NCI-H2196 (cell line): ENCODE measurements at regions not wholly inside any gene's neighbourhood (a gene's known extent, or its start where the extent isn't known, plus 50 kb on each side); places are given as distances from the start of the nearest gene placed in this dataset.

Experiments used
- DNase-seq: peaks from one replicate; lab custom pipeline; 2025; ENCODE audit not compliant: unreplicated experiment; lab: John Stamatoyannopoulos, UW

DNA sequence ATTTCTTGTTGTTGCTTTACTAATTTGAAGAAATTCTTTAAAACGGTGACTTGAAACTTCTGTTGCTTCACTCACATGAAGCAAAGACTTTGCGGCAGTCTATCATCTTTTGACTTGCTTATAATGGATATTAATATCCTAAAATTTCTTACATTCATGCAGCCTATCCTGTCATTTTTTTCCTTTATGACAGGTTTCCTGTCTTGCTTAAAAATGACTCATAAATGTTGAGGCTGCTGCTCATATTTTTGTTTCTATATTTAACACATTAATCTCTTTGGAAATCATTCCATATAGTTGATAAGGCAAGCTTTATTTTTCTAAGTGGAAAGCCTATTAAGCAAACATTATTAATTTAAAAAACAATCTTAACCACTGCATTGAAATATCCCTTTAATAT lies 176.6 kb upstream of the GALNTL6 start:
- DNase-seq: no peak

- DNase-seq: no peak
Observed at GRCh38 chr4:171629737-171630136, 183.5 kb upstream of the GALNTL6 start.

GRCh38 chr4:171629182-171629581 lies 184.0 kb upstream of the GALNTL6 start:
- DNase-seq: no peak

GRCh38 chr4:171626554-171626953 lies 186.7 kb upstream of the GALNTL6 start:
- no peak for DNase-seq

GRCh38 chr4:171622729-171623128 lies 190.5 kb upstream of the GALNTL6 start:
- no peak for DNase-seq

DNA sequence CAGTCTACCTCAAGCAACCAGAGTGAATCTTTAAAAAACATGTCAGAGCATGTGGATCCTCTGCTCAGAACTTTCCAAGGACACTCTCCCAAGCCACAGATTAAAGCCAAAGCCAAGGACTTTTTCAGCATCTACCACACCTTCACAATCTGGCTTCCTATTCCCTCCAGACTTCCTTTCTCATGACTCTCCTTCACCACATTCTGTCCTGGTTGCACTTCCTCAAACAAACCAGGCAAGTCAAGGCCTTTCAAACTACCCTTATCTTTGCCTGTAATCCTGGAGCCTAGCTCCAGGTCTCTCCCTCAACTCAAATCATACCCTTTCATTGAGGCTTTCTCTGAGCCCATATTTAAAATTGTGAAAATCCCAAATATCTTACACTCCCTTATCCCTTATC lies 191.6 kb upstream of the GALNTL6 start:
- no peak for DNase-seq

DNA sequence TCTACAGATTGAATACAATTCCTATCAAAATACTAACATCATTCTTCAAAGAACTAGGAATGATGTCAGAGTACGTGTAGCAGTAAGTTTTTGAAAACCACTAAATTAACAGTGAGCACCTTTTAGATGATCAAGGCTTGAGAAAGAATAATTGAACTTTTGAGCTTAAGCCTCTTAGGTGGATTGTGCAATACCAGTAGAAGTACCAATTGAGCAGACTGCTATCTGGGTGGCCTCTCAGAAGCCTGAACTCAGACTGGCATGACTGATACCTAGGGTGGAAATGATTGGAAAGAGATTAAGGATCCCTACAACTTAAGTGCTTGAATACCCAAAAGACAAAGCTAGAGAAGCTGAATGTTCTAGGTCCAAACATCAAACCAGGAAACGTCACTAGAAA lies 200.3 kb upstream of the GALNTL6 start:
- DNase-seq: no peak

- no peak for DNase-seq
Observed at GRCh38 chr4:171602638-171603355, 210.4 kb upstream of the GALNTL6 start.

GRCh38 chr4:171601091-171601490 lies 212.1 kb upstream of the GALNTL6 start:
- DNase-seq: no peak

DNA sequence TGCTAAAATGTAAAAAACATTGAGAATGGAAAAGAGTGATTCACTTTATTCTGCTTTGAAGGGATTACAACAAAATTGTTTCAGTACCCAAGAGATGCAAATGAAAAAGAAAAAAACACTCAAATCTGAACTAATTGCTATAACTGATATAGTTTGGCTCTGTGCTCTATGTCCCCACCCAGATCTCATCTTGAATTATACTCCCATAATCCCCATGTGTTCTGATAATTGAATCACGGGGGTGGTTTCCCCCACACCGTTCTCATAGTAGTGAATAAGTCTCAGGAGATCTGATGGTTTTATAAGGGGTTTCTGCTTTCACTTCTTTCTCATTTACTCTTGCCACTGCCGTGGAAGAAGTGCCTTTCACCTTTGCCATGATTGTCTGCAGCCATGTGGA lies 213.6 kb upstream of the GALNTL6 start:
- DNase-seq: no peak

- no peak for DNase-seq
Observed at GRCh38 chr4:171594293-171594692, 218.9 kb upstream of the GALNTL6 start.

GRCh38 chr4:171590716-171591115 lies 222.5 kb upstream of the GALNTL6 start:
- DNase-seq: no peak

DNA sequence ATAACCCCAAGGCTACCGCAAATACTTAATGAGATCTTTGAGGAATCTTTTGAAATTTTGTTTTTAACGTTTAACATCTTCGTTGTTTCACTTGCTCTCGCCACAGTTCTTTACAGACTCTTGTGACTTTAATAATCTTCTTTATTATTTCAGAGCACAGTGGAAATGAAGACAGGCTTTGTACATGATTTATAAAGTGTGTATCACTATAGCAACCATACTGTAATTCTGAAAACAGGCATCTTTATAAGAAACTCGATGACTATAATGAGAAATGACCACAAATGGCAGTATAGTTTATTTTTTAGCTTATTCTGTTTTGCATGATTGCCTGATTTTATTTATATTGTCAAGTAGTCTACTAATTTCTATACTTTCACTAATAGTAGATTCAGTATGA lies 224.4 kb upstream of the GALNTL6 start:
- no peak for DNase-seq

DNA sequence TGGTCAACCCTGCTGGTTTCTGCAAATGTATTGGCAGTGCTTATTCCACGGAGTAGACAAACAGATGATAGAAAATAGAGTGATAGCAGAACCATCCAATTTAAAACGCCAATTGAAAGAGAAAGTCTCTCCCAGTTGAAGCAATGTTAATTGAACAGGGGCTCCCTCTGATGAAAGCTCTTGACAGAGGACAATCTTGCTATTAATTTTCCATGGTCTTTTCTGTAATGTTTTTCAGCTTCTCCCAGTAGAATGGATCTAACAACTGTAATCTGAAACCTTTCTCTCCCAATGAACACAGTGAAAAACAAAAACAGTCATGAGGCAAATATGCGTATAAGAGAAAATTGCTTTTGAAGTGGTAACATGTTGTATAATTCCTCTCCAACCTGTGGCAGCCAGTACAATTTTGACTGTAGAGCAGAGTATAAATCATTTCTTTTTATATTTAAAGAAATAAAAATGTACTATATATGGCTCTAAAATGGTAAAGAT lies 225.1 kb upstream of the GALNTL6 start:
- DNase-seq: no peak

GRCh38 chr4:171583790-171584189 lies 229.4 kb upstream of the GALNTL6 start:
- no peak for DNase-seq

- no peak for DNase-seq
Observed at GRCh38 chr4:171582961-171583581, 230.1 kb upstream of the GALNTL6 start.

DNA sequence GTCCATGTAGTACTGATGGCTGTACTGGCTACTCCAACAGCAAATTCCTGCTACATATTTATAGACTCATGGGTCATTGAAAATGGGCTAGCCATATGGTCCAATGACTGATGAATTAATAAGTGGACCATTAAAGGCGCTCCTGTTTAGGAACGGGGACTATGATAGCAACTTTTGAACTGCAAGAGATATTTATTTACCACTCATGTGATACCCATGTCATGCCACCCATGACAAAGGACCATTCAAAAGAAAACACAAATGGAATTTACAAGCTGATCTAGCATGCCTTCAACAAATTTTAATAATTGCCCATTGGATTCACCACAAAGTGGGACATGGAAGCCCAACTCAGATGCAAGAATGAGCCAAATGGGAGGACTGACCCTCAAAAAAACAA lies 240.0 kb upstream of the GALNTL6 start:
- DNase-seq: no peak

DNA sequence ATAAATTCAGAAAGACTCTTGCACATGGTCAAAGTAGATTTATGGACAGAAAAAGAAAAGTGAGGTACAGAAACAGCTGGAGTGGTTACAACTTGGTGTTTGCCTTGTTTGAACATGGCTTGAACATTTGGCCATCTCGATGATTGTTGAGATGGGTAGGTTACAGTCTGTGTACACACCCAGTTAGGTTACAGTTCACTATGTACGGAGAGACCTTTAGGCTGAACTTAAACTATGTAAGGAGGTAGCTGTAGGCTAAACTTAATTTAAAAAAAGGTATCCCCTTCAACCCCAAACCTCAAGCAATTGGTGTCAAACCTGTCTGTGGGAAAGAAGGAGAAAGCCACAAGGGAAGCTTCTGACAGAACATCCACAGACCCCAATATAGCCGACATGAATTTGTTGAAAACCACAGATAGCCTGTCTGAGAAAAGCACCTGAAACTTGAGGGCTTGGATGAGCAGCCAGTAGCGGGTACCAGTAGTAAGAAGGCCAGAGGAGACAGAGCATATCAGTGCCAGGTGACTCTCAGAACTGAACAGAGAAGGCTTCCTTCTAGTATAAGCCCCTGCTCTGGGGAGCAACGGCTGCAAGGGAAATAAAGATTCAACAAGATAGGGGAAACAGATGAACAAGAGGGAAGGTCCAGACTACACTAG lies 247.9 kb upstream of the GALNTL6 start:
- DNase-seq: no peak

DNA sequence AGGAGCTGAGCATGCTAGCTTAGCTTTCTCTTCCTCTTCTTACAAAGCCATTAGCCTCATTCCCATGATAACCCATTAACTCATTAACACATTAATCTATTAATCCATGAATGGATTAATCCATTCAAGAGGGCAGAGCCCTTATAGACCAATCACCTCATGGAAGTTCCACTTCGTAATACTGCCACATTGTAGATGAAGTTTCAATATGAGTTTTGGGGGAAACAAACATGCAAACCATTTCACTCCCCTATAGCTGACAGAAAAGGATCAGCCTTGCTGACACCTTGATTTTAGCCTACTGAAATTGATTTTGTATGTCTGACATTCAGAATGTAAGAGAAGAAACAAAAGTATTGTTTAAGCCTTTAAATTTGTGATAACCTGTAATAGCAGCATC lies 251.8 kb upstream of the GALNTL6 start:
- DNase-seq: no peak

GRCh38 chr4:171553961-171554360 lies 259.2 kb upstream of the GALNTL6 start:
- DNase-seq: no peak

- DNase-seq: no peak
Observed at GRCh38 chr4:171542640-171543039, 270.6 kb upstream of the GALNTL6 start.

GRCh38 chr4:171538601-171539100 lies 274.6 kb upstream of the GALNTL6 start:
- no peak for DNase-seq
